Panc1 (cell line): ENCODE measurements at regions not wholly inside any gene's neighbourhood (a gene's known extent, or its start where the extent isn't known, plus 50 kb on each side); places are given as distances from the start of the nearest gene placed in this dataset.

Experiments used
- ATAC-seq: fragments of 200-7000 bp; cut with Tn5 transposase; 2 replicates; pipeline ENCODE4 v1.9.1; 2020; ENCODE audit warnings: mild to moderate bottlenecking, moderate library complexity
- BruUV-seq: library from RNA; stranded (reverse); fragments of 400-500 nt; replicated peaks from 2 replicates; lab custom pipeline; 2021; lab: Mats Ljungman, UMichigan
- CTCF ChIA-PET: fragments of 300-600 bp; sonication (Branson Sonifier 250); formaldehyde crosslinking; loops from one replicate; lab custom pipeline; 2022; ENCODE audit warnings: antibody characterized with exemption; lab: Charles Lee
- POLR2A ChIA-PET: fragments of 300-600 bp; sonication (Branson Sonifier 250); formaldehyde crosslinking; loops from one replicate; lab custom pipeline; 2022; ENCODE audit warnings: antibody characterized with exemption; lab: Charles Lee
- DNase-seq: peaks from one replicate; pipeline ENCODE4 v3.0.0-alpha.2; 2010; ENCODE audit warnings: low read depth, low spot score
- H3K27ac ChIP-seq: 2 replicates; pipeline ENCODE4 v1.5.1; 2011; ENCODE audit warnings: mild to moderate bottlenecking, low read length, inconsistent platforms
- H3K27me3 ChIP-seq: fragments of 200-500 bp; sonication (Bioruptor generic); 2 replicates; pipeline ENCODE4 v1.6.0; 2014; ENCODE audit warnings: low read length, inconsistent platforms; ENCODE audit not compliant: control insufficient read depth, insufficient read depth
- H3K36me3 ChIP-seq: fragments of 200-500 bp; sonication (Bioruptor generic); 2 replicates; pipeline ENCODE4 v1.5.1; 2014; ENCODE audit warnings: inconsistent platforms, mild to moderate bottlenecking, low read length, moderate library complexity; ENCODE audit not compliant: control insufficient read depth, insufficient read depth
- H3K4me1 ChIP-seq: 2 replicates; pipeline ENCODE4 v1.5.1; 2011; ENCODE audit warnings: inconsistent platforms, mild to moderate bottlenecking, low read length, moderate library complexity; ENCODE audit not compliant: control insufficient read depth, insufficient read depth
- H3K4me3 ChIP-seq, 2 experiments: 2 replicates each; pipeline ENCODE4 v1.5.1; 2011 to 2012; ENCODE audit warnings: low read depth in 2 of 2, low read length in 2 of 2, mild to moderate bottlenecking in 2 of 2, inconsistent platforms in 1 of 2, moderate library complexity in 1 of 2
- H3K9me3 ChIP-seq: fragments of 200-500 bp; sonication (Bioruptor generic); 2 replicates; pipeline ENCODE4 v1.5.1; 2014; ENCODE audit warnings: low read depth, mild to moderate bottlenecking, inconsistent platforms, low read length, moderate library complexity; ENCODE audit not compliant: control insufficient read depth, insufficient read depth
- CTCF ChIP-seq: fragments of 450-650 bp; IDR thresholded peaks from 2 replicates; pipeline ENCODE4 v1.5.1; 2017; ENCODE audit warnings: mild to moderate bottlenecking
- POLR2AphosphoS5 ChIP-seq: IDR thresholded peaks from 2 replicates; pipeline ENCODE4 v1.6.1; 2012; ENCODE audit warnings: mild to moderate bottlenecking, low read depth, low read length, moderate library complexity
- REST ChIP-seq, 2 experiments: IDR thresholded peaks; 2 replicates each; pipeline ENCODE4 v1.6.1; 2011 to 2012; ENCODE audit warnings: low read depth in 2 of 2, control low read depth in 1 of 2, low read length in 1 of 2, mild to moderate bottlenecking in 1 of 2, moderate library complexity in 1 of 2; ENCODE audit not compliant: insufficient read depth in 1 of 2
- SIN3A ChIP-seq: IDR thresholded peaks from 2 replicates; pipeline ENCODE4 v1.6.1; 2012; ENCODE audit warnings: low read depth, mild to moderate bottlenecking, low read length, moderate library complexity, borderline replicate concordance; ENCODE audit not compliant: insufficient read depth
- TCF7L2 ChIP-seq: IDR thresholded peaks from 2 replicates; pipeline ENCODE4 v1.6.1; 2011; ENCODE audit warnings: mild to moderate bottlenecking, low read depth, low read length, inconsistent platforms
- in situ Hi-C: cut with HindIII; loops from 2 replicates; pipeline ENCODE4 v1.10.0; 2016; ENCODE audit warnings: low sequenced_read_pairs, low pct_unique_long_range_greater_than_20kb
- intact Hi-C: fragments of 100-400 bp; cut with micrococcal nuclease; formaldehyde crosslinking; loops from one replicate; pipeline ENCODE4 v1.10.0; 2022; ENCODE audit not compliant: unreplicated experiment

- Histone ChIP-seq H3K27ac (no peak overlapping the region), H3K27me3 (no peaks in the 10 kb centered on the region), H3K9me3 (no peaks in the 10 kb centered on the region), H3K4me3 (no peak overlapping the region), H3K36me3 (no peaks in the 10 kb centered on the region), H3K4me1 (no peaks in the 10 kb centered on the region)
- CTCF ChIA-PET = no interaction called here
- POLR2A ChIA-PET = no interaction called here
- no peak for DNase-seq
- no peak for ATAC-seq
- intact Hi-C loops = no loop called here
- in situ Hi-C loops = no loop called here
- TF ChIP-seq TCF7L2 (no peak), CTCF (no peak), SIN3A (no peak), POLR2AphosphoS5 (no peak), REST (IDR thresholded peaks at IDR 0.05; ENCODE audit: insufficient read depth in 1 of 2, low read depth in 2 of 2, low read length in 1 of 2) (no peak)
- no TSS peak for BruUV-seq
These were observed 154.7 kb downstream of the KCNJ12 start for GRCh38 chr17:21530841-21531240.

GRCh38 chr17:21532763-21533385 is 156.7 kb downstream of the KCNJ12 start:
- Histone ChIP-seq H3K27me3 (no peaks in the 10 kb centered on the region), H3K9me3 (0 out of 2 replicates have a peak, but pooled peaks cover 6% of the 10 kb centered on the region), H3K4me3 (no peak overlapping the region), H3K27ac (no peak overlapping the region), H3K4me1 (no peaks in the 10 kb centered on the region), H3K36me3 (no peaks in the 10 kb centered on the region)
- POLR2A ChIA-PET = interaction anchor here (0.5 kb wide), 1 partner anchor 19 kb away, joined by 3 read pairs; no protein-coding TSS in a partner anchor
- in situ Hi-C loops = no loop called here
- intact Hi-C loops = no loop called here
- CTCF ChIA-PET = no interaction called here
- no TSS peak for BruUV-seq
- no peak for DNase-seq
- ATAC-seq = no peak
- no peak for TF ChIP-seq POLR2AphosphoS5
- TF ChIP-seq TCF7L2 = no peak
- no peak for TF ChIP-seq REST (IDR thresholded peaks at IDR 0.05; ENCODE audit: insufficient read depth in 1 of 2, low read depth in 2 of 2, low read length in 1 of 2)
- no peak for TF ChIP-seq SIN3A
- TF ChIP-seq CTCF = no peak
